ENCODE measurements at regions not wholly inside any gene's neighbourhood (a gene's known extent, or its start where the extent isn't known, plus 50 kb on each side); places are given as distances from the start of the nearest gene placed in this dataset.
A peak's percentile ranks its signal among the peaks of the same experiment; 100 is the strongest.

DNA sequence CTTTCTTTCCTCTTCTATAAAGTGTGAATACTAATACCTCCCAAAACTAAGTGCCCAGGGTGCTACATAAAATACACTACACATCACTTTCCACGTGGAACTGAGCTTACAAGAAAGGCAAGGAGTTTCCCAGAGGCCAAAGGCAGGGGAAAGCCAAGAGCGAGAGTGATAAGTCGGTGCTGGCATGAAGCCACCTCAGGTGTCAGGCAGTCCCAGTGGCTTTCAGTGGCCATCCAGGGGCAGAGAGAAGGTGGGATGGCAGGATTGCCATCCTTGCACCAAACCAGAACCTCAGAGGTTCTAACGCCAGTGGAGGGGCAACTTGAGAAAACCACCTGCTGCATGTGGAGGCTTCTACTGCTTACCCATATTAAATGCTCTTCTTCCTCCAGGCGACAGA lies 79.7 kb upstream of the DIO3 start:
- no peak for DNase-seq (ENCODE audit: low spot score)

DNA sequence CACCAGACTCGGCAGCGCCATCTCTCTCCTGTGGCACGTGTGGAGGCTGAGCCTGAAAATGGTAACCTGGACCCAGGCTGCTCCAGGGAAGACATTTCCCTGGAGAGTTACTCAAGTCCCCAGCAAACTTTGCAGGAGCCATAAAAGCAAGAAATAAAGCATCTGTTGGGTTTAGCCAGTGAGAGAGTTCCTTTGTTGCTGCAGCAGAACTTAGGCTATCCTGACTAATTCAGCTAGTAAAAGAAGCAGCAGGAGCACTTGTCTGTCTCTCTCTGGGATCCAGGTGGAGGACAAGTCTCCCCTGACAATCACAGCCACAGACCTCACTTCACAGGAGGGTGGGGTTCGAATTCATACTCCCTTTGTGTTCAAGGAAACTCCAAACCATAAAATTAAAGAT lies 79.2 kb upstream of the DIO3 start:
- DNase-seq (ENCODE audit: low spot score): no peak

DNA sequence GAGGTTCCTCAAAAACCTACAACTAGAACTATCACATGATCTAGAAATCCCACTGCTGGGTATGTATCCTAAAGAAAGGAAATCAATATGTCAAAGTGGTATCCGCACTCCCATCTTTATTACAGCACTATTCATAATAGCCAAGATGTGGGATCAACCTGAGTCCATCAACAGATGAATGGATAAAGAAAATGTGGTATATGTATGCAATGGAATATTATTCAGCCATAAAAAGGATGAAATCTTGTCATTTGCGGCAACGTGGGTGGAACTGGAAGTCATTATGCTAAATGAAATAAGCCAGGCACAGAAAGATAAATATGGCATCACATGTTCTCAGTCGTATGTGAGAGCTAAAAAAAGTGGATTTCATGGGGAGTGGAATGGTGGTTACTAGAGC lies 77.5 kb upstream of the DIO3 start:
- no peak for DNase-seq (ENCODE audit: low spot score)

DNA sequence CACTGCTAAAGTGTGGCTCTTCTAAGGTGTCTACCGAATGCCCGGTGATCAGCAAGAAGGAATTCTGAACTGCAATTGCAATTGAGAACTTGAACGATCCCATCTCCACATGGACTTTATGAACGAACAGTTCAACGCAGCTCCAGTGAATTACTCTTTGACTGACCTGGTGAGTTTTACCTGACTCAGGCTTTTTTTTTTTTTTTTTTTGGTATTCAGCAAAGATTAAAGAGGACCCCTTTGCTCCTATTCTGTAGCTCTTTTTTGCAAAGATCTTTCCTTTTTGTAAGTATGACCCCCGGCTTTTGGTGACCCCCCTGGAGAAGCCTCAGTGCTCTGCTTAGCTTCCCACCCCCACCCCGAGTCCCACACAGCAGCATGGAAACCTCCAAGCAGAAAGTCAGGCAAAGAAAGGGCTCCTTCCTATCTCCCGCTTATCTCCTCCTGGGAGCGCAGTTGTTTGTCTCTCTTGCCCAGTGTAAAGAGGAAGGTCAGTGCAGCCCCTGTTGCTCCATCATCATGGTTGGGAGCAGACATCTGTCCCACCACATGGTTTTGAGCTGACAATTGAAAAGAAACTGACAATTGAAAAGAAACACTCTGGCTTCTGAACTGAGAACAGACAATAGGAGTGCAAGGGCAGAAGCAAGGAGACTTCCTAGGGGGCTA lies 72.1 kb upstream of the DIO3 start:
- DNase-seq (ENCODE audit: low spot score): no peak

DNA sequence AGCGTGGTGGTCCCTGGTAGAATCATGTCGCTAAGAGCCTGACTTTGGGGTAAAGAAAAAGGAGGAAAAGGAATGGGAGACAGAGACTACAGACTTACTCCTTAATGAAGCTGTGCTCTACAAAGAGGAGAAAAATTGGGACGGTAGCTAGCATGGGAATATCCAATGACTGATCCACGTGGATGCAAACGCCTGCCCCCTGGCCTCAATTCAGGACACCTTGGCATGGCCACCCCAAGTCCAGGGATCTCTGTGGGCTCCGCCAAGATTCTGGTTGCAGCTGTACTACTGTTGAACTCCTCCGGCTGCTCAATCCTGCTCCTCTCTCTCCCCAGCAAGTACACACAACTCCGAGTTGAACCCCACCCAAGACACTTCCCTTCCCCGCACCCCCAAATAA lies 70.5 kb upstream of the DIO3 start:
- no peak for DNase-seq (ENCODE audit: low spot score)

DNA sequence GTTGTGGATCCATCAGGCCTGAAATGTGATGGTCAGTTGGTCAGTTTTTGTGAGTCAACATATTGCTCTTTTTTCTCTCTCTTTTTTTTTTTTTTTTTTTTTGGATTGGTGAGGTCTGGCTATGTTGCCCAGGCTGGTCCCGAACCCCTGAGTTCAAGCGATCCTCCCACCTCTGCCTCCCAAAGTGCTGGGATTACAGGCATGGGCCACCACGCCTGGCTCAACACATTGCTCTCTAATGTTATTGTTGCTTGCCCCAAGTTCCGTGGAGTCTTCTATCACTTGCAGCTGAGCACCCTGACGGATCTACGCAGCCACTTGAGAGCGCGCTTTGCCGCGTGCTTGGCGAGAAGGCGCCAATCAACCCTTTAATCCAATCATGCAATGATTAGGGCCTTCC lies 69.5 kb upstream of the DIO3 start:
- no peak for DNase-seq (ENCODE audit: low spot score)

DNA sequence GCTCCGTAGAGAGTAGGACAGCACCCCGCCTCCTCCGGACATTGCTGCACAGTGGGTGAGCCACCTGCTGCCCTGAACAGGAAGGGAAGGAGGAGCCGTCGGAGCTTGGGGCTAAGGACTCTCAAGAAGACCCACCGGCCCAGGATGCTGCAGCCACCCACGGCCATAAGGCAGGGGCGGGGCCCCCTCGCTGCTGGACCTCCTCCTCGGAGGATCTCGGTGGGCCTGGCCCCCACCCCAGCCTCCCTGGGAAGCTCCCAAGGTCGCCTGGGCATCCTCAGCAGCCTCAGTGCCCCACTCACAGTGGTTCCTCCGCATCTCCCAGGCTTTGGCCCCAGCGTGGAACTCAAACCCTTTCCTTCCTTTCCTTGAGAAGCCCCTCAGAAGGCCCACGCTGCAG lies 68.6 kb upstream of the DIO3 start:
- DNase-seq (ENCODE audit: low spot score): no peak

DNA sequence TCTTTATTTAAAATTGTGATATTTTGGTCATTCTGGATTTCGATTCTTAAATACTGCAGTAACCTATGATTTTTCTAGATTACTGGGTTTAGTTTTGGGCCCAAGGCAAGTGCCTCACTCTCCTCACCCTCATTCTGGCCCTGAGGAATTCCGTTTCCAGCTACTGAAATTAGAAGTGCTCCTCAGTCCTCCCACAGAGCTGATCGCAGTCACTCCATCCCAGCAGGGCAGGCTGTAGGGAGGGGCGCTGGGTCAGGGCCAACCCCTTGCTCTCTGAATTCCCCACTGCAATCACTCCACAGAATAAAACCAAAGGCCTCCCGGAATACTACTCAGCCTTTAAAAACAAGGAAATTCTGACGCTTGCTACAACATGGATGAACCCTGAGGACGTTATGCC lies 66.5 kb upstream of the DIO3 start:
- DNase-seq (ENCODE audit: low spot score): no peak

DNA sequence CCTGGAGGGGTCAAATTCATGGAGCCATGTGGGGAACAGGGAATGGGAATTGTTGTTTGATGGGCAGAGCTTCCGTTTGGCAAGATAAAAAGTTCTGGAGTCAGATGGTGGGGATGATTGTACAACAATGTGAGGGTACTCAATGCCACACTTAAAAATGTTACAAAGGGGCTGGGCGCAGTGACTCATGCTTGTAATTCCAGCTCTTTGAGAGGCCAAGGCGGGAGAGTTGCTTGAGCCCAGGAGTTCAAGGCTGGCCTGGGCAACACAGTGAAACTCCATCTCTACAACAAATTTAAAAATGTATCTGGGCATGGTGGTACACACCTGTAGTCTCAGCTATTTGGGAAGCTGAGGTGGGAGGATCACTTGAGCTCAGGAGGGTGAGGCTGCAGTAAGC lies 66.0 kb upstream of the DIO3 start:
- no peak for DNase-seq (ENCODE audit: low spot score)

DNA sequence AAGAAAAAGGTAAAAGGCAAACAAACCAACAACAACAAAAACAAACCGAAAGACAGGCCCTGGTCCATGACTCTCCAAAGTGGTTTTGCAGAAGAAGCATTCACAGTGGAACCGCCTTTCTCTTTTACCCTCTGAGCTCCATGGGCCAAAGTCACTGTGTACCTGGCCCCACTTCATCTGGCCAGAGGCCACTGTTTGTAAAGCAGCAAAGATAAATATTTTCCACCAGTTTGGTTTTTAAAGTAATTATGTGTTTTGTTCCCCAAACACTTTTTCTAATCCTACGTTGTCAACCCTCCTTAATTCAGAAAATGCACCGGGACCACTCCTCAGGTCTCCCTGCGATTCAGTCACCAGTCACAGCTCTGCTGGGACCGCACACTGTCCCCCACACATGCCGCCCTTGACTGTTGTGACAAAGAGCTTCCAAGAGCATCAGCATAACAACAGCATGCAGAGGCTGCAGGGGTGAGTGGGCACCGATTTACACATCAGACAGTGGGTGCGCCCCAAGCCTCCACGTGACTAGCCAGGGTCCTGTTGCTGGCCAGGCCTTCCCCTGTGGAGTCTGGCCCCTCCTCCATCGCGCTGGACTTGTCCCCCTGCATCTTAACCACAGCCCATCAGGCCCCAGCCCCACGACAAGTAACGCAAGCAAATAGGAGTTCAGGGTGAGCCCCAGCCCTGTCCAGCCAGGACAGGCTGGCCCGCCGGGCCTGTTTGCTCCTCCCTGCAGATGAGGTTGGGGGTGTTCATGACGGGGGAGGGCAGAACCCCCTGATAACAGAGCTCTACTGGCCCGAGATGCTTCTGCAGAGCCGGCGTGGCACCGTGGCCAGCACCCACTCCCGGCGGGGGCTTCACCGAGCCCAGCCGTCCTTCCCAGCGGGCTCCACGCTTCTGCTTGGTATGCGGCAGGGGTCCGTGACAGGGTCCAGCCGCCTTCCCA lies 65.2 kb upstream of the DIO3 start:
- DNase-seq (ENCODE audit: low spot score): peak; percentile 78

DNA sequence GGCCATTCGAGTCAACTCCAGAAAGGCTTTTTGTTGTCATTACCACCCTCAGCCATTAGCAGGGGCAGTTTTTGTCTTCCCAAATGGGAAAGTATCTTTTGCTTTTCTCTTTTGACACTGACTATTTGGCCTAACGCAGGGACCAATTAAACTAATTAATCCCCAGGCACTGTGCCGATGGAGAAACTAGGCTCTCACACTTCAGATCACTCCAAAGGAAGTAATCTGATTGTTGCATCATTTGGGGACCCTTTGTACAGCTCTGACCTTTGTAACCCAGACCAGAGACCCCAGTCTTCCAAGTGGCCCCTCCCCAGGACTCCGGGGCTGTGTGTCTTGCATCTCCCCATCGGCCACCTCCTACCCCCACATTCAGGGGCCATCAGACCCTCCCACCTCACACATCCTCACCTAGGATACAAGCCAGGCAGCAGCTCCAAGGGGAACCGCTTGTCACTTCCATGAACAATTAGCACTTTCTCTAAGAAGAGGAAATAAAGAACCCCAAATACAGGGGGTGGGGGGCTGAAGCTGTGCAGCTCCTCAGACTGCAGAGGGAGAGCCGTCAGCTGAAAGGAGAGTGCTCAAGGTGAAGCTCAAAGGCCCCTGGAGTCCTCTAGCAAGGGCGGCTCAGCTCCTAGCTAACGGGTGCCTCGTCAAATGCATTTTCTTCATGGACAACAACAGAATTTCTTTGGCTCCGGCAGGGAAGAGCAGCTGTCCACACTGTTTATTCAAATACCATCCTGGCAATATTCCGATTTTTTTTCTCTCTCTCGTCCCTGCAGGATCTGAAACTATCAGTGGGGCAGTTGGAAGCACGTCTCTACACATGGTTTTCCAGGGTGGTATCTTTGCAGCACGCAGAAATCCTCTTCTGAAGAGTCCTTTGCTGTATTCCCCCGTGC lies 64.3 kb upstream of the DIO3 start:
- no peak for DNase-seq (ENCODE audit: low spot score)

DNA sequence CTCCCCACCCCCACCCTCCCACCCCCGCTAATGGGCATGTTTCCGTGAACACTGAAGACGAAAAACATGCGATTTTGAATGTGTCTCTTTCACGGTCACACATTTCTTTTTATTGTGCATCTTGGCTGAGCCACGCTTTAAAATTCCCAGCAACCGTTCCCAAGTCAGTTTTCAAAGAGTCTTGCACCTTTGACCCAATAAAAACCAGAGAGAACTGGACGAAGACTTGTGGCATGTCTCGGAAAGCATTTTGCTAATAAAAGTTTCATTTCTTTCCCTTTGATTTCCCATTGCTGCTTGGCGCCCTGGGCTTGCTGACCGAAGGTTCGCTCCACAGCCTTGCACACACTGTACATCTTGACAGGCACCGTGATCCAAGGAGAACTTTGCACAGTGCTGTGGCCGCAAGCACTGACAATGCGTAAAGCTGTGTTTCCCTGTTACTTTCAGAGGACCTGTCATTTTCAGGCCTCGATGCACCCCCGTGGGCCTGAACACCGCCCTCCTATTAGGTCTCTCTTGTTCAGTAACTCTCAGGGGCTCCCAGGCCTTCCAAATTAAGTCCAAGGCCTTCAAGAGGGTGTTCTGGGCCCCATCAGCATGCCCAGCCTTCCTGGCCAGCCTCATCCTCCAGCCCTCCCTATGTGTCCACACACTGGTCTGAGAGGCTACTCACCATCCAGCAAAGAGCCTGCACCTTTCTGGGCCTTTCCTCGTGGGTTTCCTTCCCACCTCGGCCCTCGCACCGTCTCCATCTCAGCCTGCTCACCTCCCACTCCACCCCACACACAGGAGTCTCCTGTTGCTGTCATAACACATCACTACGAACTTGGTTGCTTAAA lies 63.4 kb upstream of the DIO3 start:
- no peak for DNase-seq (ENCODE audit: low spot score)

DNA sequence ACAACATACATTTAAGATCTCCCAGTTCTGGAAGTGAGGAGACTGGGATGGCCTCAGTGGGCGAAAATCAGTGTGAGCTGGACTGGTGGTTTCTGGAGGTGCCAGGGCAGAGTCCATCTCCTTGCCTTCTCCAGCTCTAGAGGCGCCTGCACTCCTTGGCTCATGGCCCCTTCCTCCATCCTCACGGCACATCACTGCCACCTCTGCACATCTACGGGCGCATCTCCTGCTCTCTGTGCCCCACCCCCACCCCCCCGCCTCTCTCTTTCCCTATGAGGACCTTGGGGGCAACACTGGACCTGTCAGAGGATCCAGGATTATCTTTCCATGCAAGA lies 62.8 kb upstream of the DIO3 start:
- no peak for DNase-seq (ENCODE audit: low spot score)

DNA sequence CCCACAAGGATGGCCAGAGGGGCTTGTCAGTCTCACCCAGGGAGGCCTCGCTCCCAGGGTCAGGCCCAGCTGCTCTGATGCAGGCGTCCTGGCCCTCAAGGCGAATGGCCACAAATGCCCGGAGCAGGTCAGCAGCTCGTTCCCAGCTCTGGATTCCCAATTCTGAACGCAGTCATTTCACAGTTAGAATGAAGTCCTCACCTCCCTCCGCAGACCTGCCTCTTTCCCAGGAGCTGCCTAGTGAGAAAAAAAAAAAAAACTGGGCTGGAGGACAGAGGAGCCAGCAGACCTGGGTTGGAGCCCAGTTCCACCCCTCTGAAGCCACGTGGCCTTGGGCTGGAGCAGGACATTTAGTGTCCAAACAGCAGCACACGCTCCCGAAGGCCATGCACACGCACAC lies 62.2 kb upstream of the DIO3 start:
- no peak for DNase-seq (ENCODE audit: low spot score)

DNA sequence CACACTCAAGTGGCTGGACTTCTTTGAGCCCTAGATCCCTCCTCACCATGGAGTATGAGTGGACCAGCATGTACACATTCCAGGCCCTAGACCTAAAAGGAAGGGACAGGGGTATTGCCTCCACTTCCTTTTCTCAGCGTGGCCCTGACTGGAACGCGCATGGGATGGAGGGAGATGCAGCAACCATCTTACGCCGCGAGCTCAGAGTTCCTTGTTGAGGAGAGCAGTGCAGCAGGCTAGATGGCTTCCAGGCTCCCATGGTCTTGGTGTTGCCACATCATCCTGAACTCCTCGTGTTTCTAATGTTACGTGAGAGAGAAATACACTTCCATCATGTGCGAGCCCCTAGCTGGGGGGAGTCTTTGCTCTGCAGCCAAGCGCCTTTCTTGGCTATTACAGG lies 61.8 kb upstream of the DIO3 start:
- no peak for DNase-seq (ENCODE audit: low spot score)

DNA sequence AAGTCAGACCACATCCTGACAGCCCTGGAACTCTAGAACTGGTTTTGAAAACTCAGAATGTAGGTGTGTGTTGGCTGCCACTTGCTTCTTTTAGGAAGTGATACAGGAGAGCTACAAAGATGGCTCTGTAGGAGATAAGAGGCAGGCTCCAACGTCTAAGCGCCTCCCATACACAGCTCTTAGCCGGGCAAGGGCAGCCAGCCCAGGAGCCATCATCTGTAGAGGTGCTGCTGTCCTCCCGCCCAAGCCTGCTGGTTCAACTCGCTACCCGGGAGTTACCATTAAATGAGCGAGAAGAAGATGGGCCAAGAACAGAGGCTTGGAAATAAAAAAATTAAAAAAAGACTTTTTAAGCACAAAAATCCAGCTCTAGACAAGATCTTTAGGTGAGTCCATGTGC lies 61.2 kb upstream of the DIO3 start:
- DNase-seq (ENCODE audit: low spot score): no peak

DNA sequence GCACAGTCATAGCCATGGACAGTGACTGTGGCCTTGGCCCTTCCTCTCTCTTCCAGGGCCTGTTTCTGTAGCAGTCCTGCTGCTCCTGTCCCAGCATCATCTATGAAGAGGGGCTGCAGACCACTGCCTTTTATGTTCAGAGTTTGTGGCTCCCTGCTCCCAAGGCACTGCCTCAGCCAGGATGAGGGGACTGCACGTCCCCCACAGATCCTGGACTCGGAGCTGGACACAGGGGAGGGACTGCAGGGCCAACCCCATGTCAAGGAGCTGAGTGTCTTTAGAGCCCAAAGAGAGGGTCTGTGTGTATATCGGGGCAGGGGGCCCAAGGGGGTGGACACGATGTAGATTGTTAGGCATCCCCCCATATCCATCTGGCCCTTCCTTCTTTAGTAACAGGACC lies 60.6 kb upstream of the DIO3 start:
- no peak for DNase-seq (ENCODE audit: low spot score)

DNA sequence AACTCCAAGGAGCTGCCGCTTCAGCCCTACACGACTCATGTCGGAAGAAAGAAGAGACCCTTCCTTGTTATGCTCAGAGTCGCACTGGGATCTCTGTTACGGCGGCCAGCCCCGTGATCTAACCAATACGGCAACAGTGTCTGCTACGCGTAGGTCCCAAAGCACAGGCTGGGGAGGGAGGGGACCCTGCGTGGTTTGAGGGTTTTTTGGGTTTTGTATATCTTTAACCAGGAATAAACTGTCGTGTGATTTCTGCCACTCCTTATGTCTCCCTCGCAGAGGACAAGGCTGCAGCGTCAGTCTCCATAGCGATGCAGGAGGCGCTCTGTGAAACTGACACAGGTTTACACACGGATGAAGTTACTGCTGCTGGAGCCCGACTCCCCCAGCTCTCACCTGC lies 60.0 kb upstream of the DIO3 start:
- DNase-seq (ENCODE audit: low spot score): no peak

DNA sequence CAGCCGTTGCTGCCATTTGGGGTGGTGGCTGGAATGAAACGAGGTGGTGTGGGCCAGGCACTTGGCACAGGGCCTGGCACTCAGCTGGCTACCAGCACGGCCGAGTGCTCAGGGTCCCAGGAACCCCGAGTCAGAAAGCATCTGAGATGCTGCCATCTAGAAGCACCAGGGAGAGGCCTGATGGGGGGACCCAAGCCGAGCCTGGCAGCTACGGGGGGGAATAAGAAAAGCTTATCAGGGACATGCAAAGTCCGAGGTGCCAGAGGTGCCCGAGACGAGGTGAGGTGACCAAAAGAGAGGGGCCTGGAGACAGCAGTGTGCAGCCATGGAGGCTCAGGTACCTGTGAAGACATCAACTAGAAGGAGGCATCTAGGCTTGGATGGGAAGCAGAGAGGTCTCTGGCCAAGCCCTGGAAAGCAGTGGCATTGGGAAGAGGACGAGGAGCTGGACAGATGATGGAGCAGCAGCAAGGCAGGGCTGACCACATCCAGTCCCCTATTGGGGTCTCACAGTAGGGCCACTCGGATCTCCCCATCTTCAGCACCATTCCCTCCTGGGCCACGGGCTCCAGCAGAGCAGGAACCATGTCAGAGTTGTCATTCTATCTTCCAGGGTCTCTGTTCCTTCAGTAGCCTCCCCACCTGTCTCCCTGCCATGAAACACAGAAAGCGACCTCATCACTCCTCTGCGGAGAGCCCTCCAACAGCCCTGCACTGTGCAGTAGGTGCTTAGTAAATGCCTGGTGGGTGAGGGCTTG lies 59.3 kb upstream of the DIO3 start:
- DNase-seq (ENCODE audit: low spot score): no peak

DNA sequence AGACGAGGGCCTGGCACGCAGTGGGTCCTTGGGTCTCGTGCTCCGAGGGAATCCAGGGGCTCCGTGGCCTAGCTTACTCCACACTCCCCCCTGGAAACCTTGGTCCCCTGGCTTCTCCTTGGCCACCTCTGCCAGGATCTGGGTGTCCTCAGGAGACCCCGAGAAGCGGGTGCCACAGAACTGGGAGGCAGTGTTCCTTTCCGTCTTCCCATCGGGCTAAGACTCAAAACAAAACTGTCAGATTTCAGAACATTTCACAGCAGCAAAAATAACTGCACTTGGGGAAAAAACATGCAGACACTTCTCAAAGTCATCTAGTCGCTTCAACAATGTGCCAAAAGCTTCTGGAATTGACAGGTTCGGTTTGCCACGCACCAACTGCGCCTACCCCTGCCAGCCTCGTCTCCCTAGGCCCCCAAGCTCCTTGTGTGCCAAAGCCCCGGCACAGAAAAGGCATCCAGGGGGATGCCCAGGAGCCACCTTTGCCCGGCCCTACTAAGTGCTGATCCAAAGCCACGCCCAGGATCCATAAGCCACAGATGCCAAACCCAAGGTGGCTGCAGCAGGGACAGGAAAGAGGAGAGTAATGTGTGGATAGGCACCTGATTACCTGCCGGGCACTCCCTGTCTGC lies 58.4 kb upstream of the DIO3 start:
- no peak for DNase-seq (ENCODE audit: low spot score)

Measured in iPS-NIHi11 (cell line).